ENCODE measurements at regions not wholly inside any gene's neighbourhood (a gene's known extent, or its start where the extent isn't known, plus 50 kb on each side); places are given as distances from the start of the nearest gene placed in this dataset.

DNA sequence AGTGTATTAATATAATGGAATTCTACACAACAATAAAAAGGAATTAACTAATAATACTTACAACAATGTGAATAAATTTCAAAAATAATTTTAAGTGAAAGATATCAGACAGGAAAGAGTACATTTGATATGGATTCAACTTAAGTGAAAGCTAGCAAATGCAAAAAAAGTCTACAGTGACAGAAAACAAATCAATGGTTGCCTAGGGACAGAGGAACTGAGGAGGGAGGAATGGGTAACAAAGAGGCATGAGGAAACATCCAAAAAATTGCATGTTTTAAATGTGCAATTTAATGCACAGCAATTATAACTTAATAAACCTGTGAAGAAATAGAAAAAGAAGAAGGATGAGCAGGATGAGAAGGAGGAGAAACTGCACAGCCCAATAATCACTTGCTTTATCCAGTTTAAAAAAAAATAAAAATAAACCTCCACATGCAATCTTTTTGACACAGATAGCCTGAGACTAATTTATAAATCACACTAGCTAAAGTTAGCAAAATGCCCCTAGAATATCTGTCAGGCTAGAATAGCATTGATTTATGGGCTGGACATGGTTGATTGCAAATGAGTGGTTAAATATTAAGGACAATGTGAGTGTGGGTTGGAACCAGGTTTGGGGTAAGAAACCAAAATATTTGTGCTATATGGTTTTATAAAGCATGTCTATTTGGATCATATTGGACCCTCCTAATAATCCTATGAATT is 1089.1 kb downstream of the TRHDE start:
- no peaks in the 10 kb centered on the region for H4K20me1 ChIP-seq (ENCODE audit: control insufficient read depth, insufficient read depth, insufficient read length)
- no peaks in the 10 kb centered on the region for H3K79me1 ChIP-seq (ENCODE audit: insufficient read depth, low read depth, low read length, poor library complexity, severe bottlenecking)
- H3K4ac ChIP-seq (ENCODE audit: low read depth, low read length) = no peak overlapping the region
- H3K36me3 Mint-ChIP-seq (ENCODE audit: insufficient read depth in 1 of 3, low read depth in 3 of 3) = peaks cover 0 to 2% (median 0%) of the 10 kb centered on the region in 3 experiments; a peak in 2 of 7 replicates
- no peak overlapping the region for H4K91ac ChIP-seq (ENCODE audit: insufficient read length, low read depth, low read length)
- no peak overlapping the region for H3K4me2 ChIP-seq (ENCODE audit: insufficient read depth, insufficient read length, low read length)
- no peak overlapping the region for H2AK5ac ChIP-seq (ENCODE audit: insufficient read length, low read length)
- DNase-seq = no peak
- H2AFZ ChIP-seq (ENCODE audit: low read length) = no peak overlapping the region
- no peak overlapping the region for H2BK12ac ChIP-seq (ENCODE audit: insufficient read length, low read depth, low read length)
- H4K8ac ChIP-seq (replicated peaks; ENCODE audit: insufficient read length, low read depth, low read length) = no peak overlapping the region
- no peaks in the 10 kb centered on the region for H3K27me3 Mint-ChIP-seq (ENCODE audit: low read depth)
- no peaks in the 10 kb centered on the region for H3K23me2 ChIP-seq (ENCODE audit: insufficient read length, low read depth, low read length, poor library complexity, severe bottlenecking)
- no peak overlapping the region for H3K9ac ChIP-seq (ENCODE audit: extremely low read depth, insufficient read length, low read length)
- peaks cover 12% of the 10 kb centered on the region in 2 experiments for H3K4me1 Mint-ChIP-seq
- H2BK120ac ChIP-seq (ENCODE audit: low read depth, low read length, poor library complexity, severe bottlenecking) = peak overlapping the region; percentile 77
- peak overlapping the region; percentile 13 to 60 (median 29); a peak in 3 of 7 replicates for H3K27ac Mint-ChIP-seq
- TF ChIP-seq, protein P1, sequence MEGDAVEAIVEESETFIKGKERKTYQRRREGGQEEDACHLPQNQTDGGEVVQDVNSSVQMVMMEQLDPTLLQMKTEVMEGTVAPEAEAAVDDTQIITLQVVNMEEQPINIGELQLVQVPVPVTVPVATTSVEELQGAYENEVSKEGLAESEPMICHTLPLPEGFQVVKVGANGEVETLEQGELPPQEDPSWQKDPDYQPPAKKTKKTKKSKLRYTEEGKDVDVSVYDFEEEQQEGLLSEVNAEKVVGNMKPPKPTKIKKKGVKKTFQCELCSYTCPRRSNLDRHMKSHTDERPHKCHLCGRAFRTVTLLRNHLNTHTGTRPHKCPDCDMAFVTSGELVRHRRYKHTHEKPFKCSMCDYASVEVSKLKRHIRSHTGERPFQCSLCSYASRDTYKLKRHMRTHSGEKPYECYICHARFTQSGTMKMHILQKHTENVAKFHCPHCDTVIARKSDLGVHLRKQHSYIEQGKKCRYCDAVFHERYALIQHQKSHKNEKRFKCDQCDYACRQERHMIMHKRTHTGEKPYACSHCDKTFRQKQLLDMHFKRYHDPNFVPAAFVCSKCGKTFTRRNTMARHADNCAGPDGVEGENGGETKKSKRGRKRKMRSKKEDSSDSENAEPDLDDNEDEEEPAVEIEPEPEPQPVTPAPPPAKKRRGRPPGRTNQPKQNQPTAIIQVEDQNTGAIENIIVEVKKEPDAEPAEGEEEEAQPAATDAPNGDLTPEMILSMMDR (conservative IDR thresholded peaks at IDR 0.05) = no peak
- no peak overlapping the region for H3K27ac ChIP-seq (ENCODE audit: insufficient read length, low read depth, low read length)
- no peak overlapping the region for H3K14ac ChIP-seq (ENCODE audit: insufficient read depth, low read length)
- H3K4me3 Mint-ChIP-seq = no peak overlapping the region; a peak in 1 of 5 replicates
- no peaks in the 10 kb centered on the region for H3K4me1 ChIP-seq (ENCODE audit: insufficient read depth, low read length)
- no peaks in the 10 kb centered on the region for H3K79me2 ChIP-seq (ENCODE audit: insufficient read depth, low read length)
- no peak overlapping the region for H3T11ph ChIP-seq (ENCODE audit: low read length)
- H3K23ac ChIP-seq (ENCODE audit: insufficient read length, low read depth, low read length) = no peak overlapping the region
- H2BK5ac ChIP-seq (ENCODE audit: insufficient read length, low read length) = no peak overlapping the region
- no peaks in the 10 kb centered on the region for H3K27me3 ChIP-seq (ENCODE audit: insufficient read depth, low read length)
- no peak overlapping the region for H2BK15ac ChIP-seq (ENCODE audit: low read depth, low read length)
- H2BK20ac ChIP-seq (ENCODE audit: low read depth, low read length, poor library complexity, severe bottlenecking) = no peak overlapping the region
- H3K56ac ChIP-seq (ENCODE audit: insufficient read length, low read depth, low read length) = no peak overlapping the region
- H4K5ac ChIP-seq (ENCODE audit: insufficient read length, low read depth, low read length) = no peak overlapping the region
- H3K9me3 Mint-ChIP-seq = peaks cover 3 to 7% of the 10 kb centered on the region in 2 experiments; a peak in 2 of 5 replicates
- H3K18ac ChIP-seq (ENCODE audit: insufficient read length, low read depth, low read length) = no peak overlapping the region
- H3K9me3 ChIP-seq (ENCODE audit: control insufficient read depth, low read depth, low read length) = no peaks in the 10 kb centered on the region

Data from H9 (cell line).